ENCODE measurements at regions not wholly inside any gene's neighbourhood (a gene's known extent, or its start where the extent isn't known, plus 50 kb on each side); places are given as distances from the start of the nearest gene placed in this dataset.

- DNase-seq (ENCODE audit: low spot score in 2 of 2): no peak
- Histone ChIP-seq H3K27me3 (ENCODE audit: low read depth) (no peaks in the 10 kb centered on the region), H3K9me3 (no peaks in the 10 kb centered on the region; the same call in 1 of the 2 replicates), H3K4me1 (no peaks in the 10 kb centered on the region), H3K36me3 (replicated peaks) (no peaks in the 10 kb centered on the region), H3K4me3 (no peak overlapping the region)
- in situ Hi-C loops (cut with MboI; ENCODE audit: low sequenced_read_pairs): no loop called here
These were observed 1022.5 kb downstream of the AACS start for GRCh38 chr12:126087692-126088091.

GRCh38 chr12:126093908-126094307, 1028.7 kb downstream of the AACS start:
- Histone ChIP-seq H3K4me1 (no peaks in the 10 kb centered on the region), H3K36me3 (replicated peaks) (no peaks in the 10 kb centered on the region), H3K9me3 (no peaks in the 10 kb centered on the region; the same call in 1 of the 2 replicates), H3K27me3 (ENCODE audit: low read depth) (no peaks in the 10 kb centered on the region), H3K4me3 (no peak overlapping the region)
- DNase-seq (ENCODE audit: low spot score in 2 of 2): no peak
- in situ Hi-C loops (cut with MboI; ENCODE audit: low sequenced_read_pairs): no loop called here

- no peaks in the 10 kb centered on the region for H3K9me3 ChIP-seq
- H3K4me1 ChIP-seq: no peaks in the 10 kb centered on the region
- H3K4me3 ChIP-seq: no peak overlapping the region
- DNase-seq (ENCODE audit: low spot score in 2 of 2): no peak
- in situ Hi-C loops (cut with MboI; ENCODE audit: low sequenced_read_pairs): no loop called here
- no peaks in the 10 kb centered on the region for H3K36me3 ChIP-seq (replicated peaks)
- H3K27me3 ChIP-seq (ENCODE audit: low read depth): no peaks in the 10 kb centered on the region
These were observed 1030.7 kb downstream of the AACS start for GRCh38 chr12:126095748-126096510.

- in situ Hi-C loops (cut with MboI; ENCODE audit: low sequenced_read_pairs): no loop called here
- H3K27me3 ChIP-seq (ENCODE audit: low read depth): no peaks in the 10 kb centered on the region
These were observed 1041.5 kb downstream of the AACS start for GRCh38 chr12:126106706-126107105.

GRCh38 chr12:126107659-126108058, 1042.4 kb downstream of the AACS start:
- H3K4me3 ChIP-seq: no peak overlapping the region
- in situ Hi-C loops (cut with MboI; ENCODE audit: low sequenced_read_pairs): no loop called here
- no peaks in the 10 kb centered on the region for H3K9me3 ChIP-seq
- H3K4me1 ChIP-seq: no peaks in the 10 kb centered on the region
- DNase-seq (ENCODE audit: low spot score in 2 of 2): no peak
- no peaks in the 10 kb centered on the region for H3K27me3 ChIP-seq (ENCODE audit: low read depth)
- H3K36me3 ChIP-seq (replicated peaks): no peaks in the 10 kb centered on the region

More at GRCh38 chr12:126106706-126107105, 1041.5 kb downstream of the AACS start:
- no peak overlapping the region for H3K4me3 ChIP-seq
- no peaks in the 10 kb centered on the region for H3K4me1 ChIP-seq
- no peaks in the 10 kb centered on the region for H3K36me3 ChIP-seq (replicated peaks)
- DNase-seq (ENCODE audit: low spot score in 2 of 2): no peak
- H3K9me3 ChIP-seq: no peaks in the 10 kb centered on the region

GRCh38 chr12:126108247-126108646, 1043.0 kb downstream of the AACS start:
- in situ Hi-C loops (cut with MboI; ENCODE audit: low sequenced_read_pairs): no loop called here
- Histone ChIP-seq H3K9me3 (no peaks in the 10 kb centered on the region), H3K27me3 (ENCODE audit: low read depth) (no peaks in the 10 kb centered on the region), H3K4me3 (no peak overlapping the region), H3K4me1 (no peaks in the 10 kb centered on the region), H3K36me3 (replicated peaks) (no peaks in the 10 kb centered on the region)
- DNase-seq (ENCODE audit: low spot score in 2 of 2): no peak

GRCh38 chr12:126112141-126112540, 1046.9 kb downstream of the AACS start:
- no peak for DNase-seq (ENCODE audit: low spot score in 2 of 2)
- in situ Hi-C loops (cut with MboI; ENCODE audit: low sequenced_read_pairs): no loop called here
- Histone ChIP-seq H3K36me3 (replicated peaks) (no peaks in the 10 kb centered on the region), H3K4me3 (no peak overlapping the region), H3K9me3 (no peaks in the 10 kb centered on the region), H3K27me3 (ENCODE audit: low read depth) (no peaks in the 10 kb centered on the region), H3K4me1 (no peaks in the 10 kb centered on the region)

GRCh38 chr12:126112849-126113248, 1047.6 kb downstream of the AACS start:
- no peaks in the 10 kb centered on the region for H3K27me3 ChIP-seq (ENCODE audit: low read depth)
- no peaks in the 10 kb centered on the region for H3K4me1 ChIP-seq
- no peaks in the 10 kb centered on the region for H3K36me3 ChIP-seq (replicated peaks)
- no peak for DNase-seq (ENCODE audit: low spot score in 2 of 2)
- H3K9me3 ChIP-seq: no peaks in the 10 kb centered on the region
- in situ Hi-C loops (cut with MboI; ENCODE audit: low sequenced_read_pairs): no loop called here
- H3K4me3 ChIP-seq: no peak overlapping the region

- Histone ChIP-seq H3K36me3 (replicated peaks) (no peaks in the 10 kb centered on the region), H3K27me3 (ENCODE audit: low read depth) (no peaks in the 10 kb centered on the region), H3K4me3 (no peak overlapping the region), H3K4me1 (no peaks in the 10 kb centered on the region), H3K9me3 (no peaks in the 10 kb centered on the region)
- no peak for DNase-seq (ENCODE audit: low spot score in 2 of 2)
- in situ Hi-C loops (cut with MboI; ENCODE audit: low sequenced_read_pairs): no loop called here
These were observed 1049.2 kb downstream of the AACS start for GRCh38 chr12:126114441-126114840.

GRCh38 chr12:126117502-126117901, 1052.3 kb downstream of the AACS start:
- Histone ChIP-seq H3K4me1 (no peaks in the 10 kb centered on the region), H3K4me3 (no peak overlapping the region), H3K9me3 (no peaks in the 10 kb centered on the region), H3K36me3 (replicated peaks) (no peaks in the 10 kb centered on the region), H3K27me3 (ENCODE audit: low read depth) (no peaks in the 10 kb centered on the region)
- no peak for DNase-seq (ENCODE audit: low spot score in 2 of 2)
- in situ Hi-C loops (cut with MboI; ENCODE audit: low sequenced_read_pairs): no loop called here

GRCh38 chr12:126139355-126139754, 1074.1 kb downstream of the AACS start:
- DNase-seq (ENCODE audit: low spot score in 2 of 2): no peak
- Histone ChIP-seq H3K27me3 (ENCODE audit: low read depth) (no peaks in the 10 kb centered on the region), H3K4me1 (no peaks in the 10 kb centered on the region), H3K4me3 (no peak overlapping the region), H3K36me3 (replicated peaks) (no peaks in the 10 kb centered on the region), H3K9me3 (no peaks in the 10 kb centered on the region)
- in situ Hi-C loops (cut with MboI; ENCODE audit: low sequenced_read_pairs): no loop called here

GRCh38 chr12:126144603-126145002, 1079.4 kb downstream of the AACS start:
- no peak for DNase-seq (ENCODE audit: low spot score in 2 of 2)
- Histone ChIP-seq H3K36me3 (replicated peaks) (no peaks in the 10 kb centered on the region), H3K27me3 (ENCODE audit: low read depth) (no peaks in the 10 kb centered on the region), H3K4me1 (no peaks in the 10 kb centered on the region), H3K4me3 (no peak overlapping the region), H3K9me3 (no peaks in the 10 kb centered on the region)
- in situ Hi-C loops (cut with MboI; ENCODE audit: low sequenced_read_pairs): no loop called here

- Histone ChIP-seq H3K4me3 (no peak overlapping the region), H3K27me3 (ENCODE audit: low read depth) (no peaks in the 10 kb centered on the region), H3K4me1 (no peaks in the 10 kb centered on the region), H3K9me3 (no peaks in the 10 kb centered on the region), H3K36me3 (replicated peaks) (no peaks in the 10 kb centered on the region)
- DNase-seq (ENCODE audit: low spot score in 2 of 2): no peak
- in situ Hi-C loops (cut with MboI; ENCODE audit: low sequenced_read_pairs): no loop called here
These were observed 1082.1 kb downstream of the AACS start for GRCh38 chr12:126147321-126147720.

GRCh38 chr12:126156806-126157574, 1091.8 kb downstream of the AACS start:
- in situ Hi-C loops (cut with MboI; ENCODE audit: low sequenced_read_pairs): no loop called here
- H3K4me1 ChIP-seq: no peaks in the 10 kb centered on the region
- H3K4me3 ChIP-seq: no peak overlapping the region
- no peak for DNase-seq (ENCODE audit: low spot score in 2 of 2)
- no peaks in the 10 kb centered on the region for H3K36me3 ChIP-seq (replicated peaks)
- no peaks in the 10 kb centered on the region for H3K27me3 ChIP-seq (ENCODE audit: low read depth)
- no peaks in the 10 kb centered on the region for H3K9me3 ChIP-seq

All from HAP-1 (cell line).